H1 (cell line): ENCODE measurements at regions not wholly inside any gene's neighbourhood (a gene's known extent, or its start where the extent isn't known, plus 50 kb on each side); places are given as distances from the start of the nearest gene placed in this dataset.

ENCODE experiments used
- CTCF ChIA-PET: fragments of 300-600 bp; sonication (Branson Sonifier 250); formaldehyde crosslinking; loops from one replicate; lab custom pipeline; 2021; ENCODE audit not compliant: partially characterized antibody; lab: Charles Lee
- POLR2A ChIA-PET: fragments of 300-600 bp; sonication (Branson Sonifier 250); formaldehyde crosslinking; loops from one replicate; lab custom pipeline; 2021; ENCODE audit warnings: inconsistent platforms; ENCODE audit not compliant: partially characterized antibody; lab: Charles Lee
- DNase-seq, 2 experiments: peaks; one replicate each; pipeline versions ENCODE4 v3.0.0 to v3.0.0-alpha.2; 2010 to 2022; ENCODE audit warnings: low spot score in 2 of 2, low read depth in 1 of 2, mixed read lengths in 1 of 2
- FAIRE-seq: peaks from 2 replicates; lab custom pipeline; 2011; peaks lifted over from hg19 to GRCh38; lab: Jason Lieb, UNC
- H2AFZ ChIP-seq: 2 replicates; pipeline ENCODE4 v1.8.1; 2012; ENCODE audit warnings: low read length, inconsistent platforms
- H2AK5ac ChIP-seq: 2 replicates; pipeline ENCODE4 v1.6.1; 2013; ENCODE audit warnings: low read depth, low read length
- H2BK120ac ChIP-seq: replicated peaks from 2 replicates; pipeline ENCODE3; 2013; ENCODE audit warnings: low read depth, low read length, inconsistent platforms
- H2BK12ac ChIP-seq: 2 replicates; pipeline ENCODE4 v1.6.1; 2013; ENCODE audit warnings: low read depth, low read length
- H2BK15ac ChIP-seq: 2 replicates; pipeline ENCODE4 v1.6.1; 2013; ENCODE audit warnings: low read length
- H2BK20ac ChIP-seq: 2 replicates; pipeline ENCODE4 v1.6.1; 2013; ENCODE audit warnings: low read length
- H2BK5ac ChIP-seq: 2 replicates; pipeline ENCODE4 v1.6.1; 2013; ENCODE audit warnings: low read depth, low read length
- H3K14ac ChIP-seq: 2 replicates; pipeline ENCODE4 v1.6.1; 2013; ENCODE audit warnings: inconsistent platforms; ENCODE audit not compliant: insufficient read length
- H3K18ac ChIP-seq: 2 replicates; pipeline ENCODE4 v1.6.1; 2013; ENCODE audit warnings: low read length; ENCODE audit errors: extremely low read depth
- H3K23ac ChIP-seq: 2 replicates; pipeline ENCODE4 v1.6.1; 2013; ENCODE audit warnings: inconsistent platforms; ENCODE audit not compliant: insufficient read length
- H3K23me2 ChIP-seq: 2 replicates; pipeline ENCODE4 v1.6.1; 2013; ENCODE audit warnings: low read depth, low read length
- H3K27ac ChIP-seq: 2 replicates; pipeline ENCODE4 v1.6.1; 2011; ENCODE audit warnings: low read depth, low read length, inconsistent platforms
- H3K27me3 ChIP-seq, 4 experiments: replicated peaks in 1 of 4; 1 replicate in 1 of 4; 2 replicates in 3 of 4; pipeline versions ENCODE4 v1.6.1 to v1.8.1; 2011 to 2013; ENCODE audit warnings: low read length in 3 of 4, mild to moderate bottlenecking in 3 of 4, inconsistent platforms in 2 of 4, mixed read lengths in 2 of 4, moderate library complexity in 1 of 4; ENCODE audit not compliant: control insufficient read depth in 3 of 4, insufficient read depth in 3 of 4; ENCODE audit errors: extremely low read depth in 1 of 4
- H3K36me3 ChIP-seq, 4 experiments: 2 replicates each; pipeline versions ENCODE4 v1.6.1 to v1.8.1; 2011 to 2013; ENCODE audit warnings: mild to moderate bottlenecking in 4 of 4, low read length in 3 of 4, moderate library complexity in 2 of 4, control low read depth in 1 of 4, inconsistent platforms in 1 of 4; ENCODE audit not compliant: insufficient read depth in 4 of 4, control insufficient read depth in 2 of 4
- H3K4ac ChIP-seq: replicated peaks from 2 replicates; pipeline ENCODE3; 2013; ENCODE audit warnings: low read length, low read depth, mixed read lengths, inconsistent platforms; ENCODE audit not compliant: insufficient read length
- H3K4me1 ChIP-seq, 4 experiments: replicated peaks in 1 of 4; 1 replicate in 1 of 4; 2 replicates in 3 of 4; pipeline versions ENCODE4 v1.6.1 to v1.8.1; 2011 to 2013; ENCODE audit warnings: low read length in 3 of 4, inconsistent platforms in 2 of 4, mixed read lengths in 1 of 4; ENCODE audit not compliant: insufficient read depth in 4 of 4, control insufficient read depth in 3 of 4
- H3K4me2 ChIP-seq, 2 experiments: 2 replicates each; pipeline versions ENCODE4 v1.6.1 to v1.8.1; 2011 to 2013; ENCODE audit warnings: low read depth in 2 of 2, low read length in 2 of 2, control low read depth in 1 of 2, inconsistent platforms in 1 of 2, mild to moderate bottlenecking in 1 of 2; ENCODE audit not compliant: insufficient read depth in 1 of 2
- H3K4me3 ChIP-seq, 4 experiments: fragments of 200-600, 300-600 bp in 1 of 4; sonication (generic), shearing (Covaris generic), sonication (Bioruptor Twin) in 1 of 4; 2 replicates each; pipeline versions ENCODE4 v1.5.1 to v1.8.1; 2011 to 2016; ENCODE audit warnings: low read length in 4 of 4, low read depth in 3 of 4, control low read depth in 2 of 4, inconsistent platforms in 2 of 4, mild to moderate bottlenecking in 2 of 4, mixed read lengths in 1 of 4, moderate library complexity in 1 of 4; ENCODE audit not compliant: insufficient read depth in 2 of 4; ENCODE audit errors: extremely low read depth in 1 of 4
- H3K56ac ChIP-seq: replicated peaks from 2 replicates; pipeline ENCODE3; 2013; ENCODE audit warnings: low read depth, mild to moderate bottlenecking, mixed read lengths, low read length, inconsistent platforms; ENCODE audit not compliant: insufficient read length
- H3K79me1 ChIP-seq: 2 replicates; pipeline ENCODE4 v1.6.1; 2013; ENCODE audit warnings: low read depth, low read length, control low read depth
- H3K79me2 ChIP-seq, 2 experiments: 2 replicates each; pipeline versions ENCODE4 v1.6.1 to v1.8.1; 2012 to 2013; ENCODE audit warnings: low read length in 2 of 2, mild to moderate bottlenecking in 2 of 2, inconsistent platforms in 1 of 2; ENCODE audit not compliant: insufficient read depth in 2 of 2, control insufficient read depth in 1 of 2
- H3K9ac ChIP-seq, 4 experiments: replicated peaks in 1 of 4; 1 replicate in 1 of 4; 2 replicates in 3 of 4; pipeline versions ENCODE4 v1.6.1 to v1.8.1; 2011 to 2013; ENCODE audit warnings: low read depth in 3 of 4, low read length in 3 of 4, control low read depth in 2 of 4, mild to moderate bottlenecking in 2 of 4, moderate library complexity in 2 of 4, inconsistent platforms in 1 of 4; ENCODE audit errors: extremely low read depth in 1 of 4
- H3K9me3 ChIP-seq, 2 experiments: 2 replicates each; pipeline versions ENCODE4 v1.6.1 to v1.8.1; 2012 to 2013; ENCODE audit warnings: mild to moderate bottlenecking in 2 of 2, moderate library complexity in 2 of 2, control low read depth in 1 of 2, inconsistent platforms in 1 of 2, low read depth in 1 of 2, low read length in 1 of 2, mixed read lengths in 1 of 2; ENCODE audit not compliant: insufficient read depth in 2 of 2
- H4K20me1 ChIP-seq, 2 experiments: replicated peaks in 1 of 2; 2 replicates each; pipeline versions ENCODE3 to v1.8.1; 2011 to 2013; ENCODE audit warnings: inconsistent platforms in 2 of 2, low read length in 2 of 2, mild to moderate bottlenecking in 1 of 2; ENCODE audit not compliant: insufficient read depth in 2 of 2, control insufficient read depth in 1 of 2
- H4K5ac ChIP-seq: 2 replicates; pipeline ENCODE4 v1.6.1; 2013; ENCODE audit warnings: low read length, low read depth, mixed read lengths, inconsistent platforms; ENCODE audit not compliant: insufficient read length
- H4K8ac ChIP-seq: 2 replicates; pipeline ENCODE4 v1.8.0; 2013; ENCODE audit warnings: mild to moderate bottlenecking, moderate library complexity, low read length, inconsistent platforms; ENCODE audit not compliant: insufficient read depth; ENCODE audit errors: extremely low read depth
- H4K91ac ChIP-seq: replicated peaks from 2 replicates; pipeline ENCODE3; 2013; ENCODE audit warnings: low read length, mixed read lengths, inconsistent platforms; ENCODE audit not compliant: insufficient read length
- CBX5 ChIP-seq: fragments of 300-800, 300-1000 bp; sonication (generic); IDR thresholded peaks from 2 replicates; pipeline ENCODE4 v1.7.1; 2016; ENCODE audit warnings: antibody characterized with exemption, low read length, low read depth
- MAX ChIP-seq: IDR thresholded peaks from 2 replicates; pipeline ENCODE4 v1.6.1; 2012; ENCODE audit warnings: inconsistent platforms
- PHF8 ChIP-seq: fragments of 200-600 bp; sonication (generic); conservative IDR thresholded peaks from 2 replicates; pipeline ENCODE4 v1.7.1; 2012; ENCODE audit warnings: low read depth, mild to moderate bottlenecking, inconsistent platforms, low read length, moderate library complexity
- POU5F1 ChIP-seq: IDR thresholded peaks from 2 replicates; pipeline ENCODE4 v1.6.1; 2011; ENCODE audit warnings: low read depth, mild to moderate bottlenecking, low read length, moderate library complexity
- SIX5 ChIP-seq: IDR thresholded peaks from 2 replicates; pipeline ENCODE4 v1.6.1; 2011; ENCODE audit warnings: mild to moderate bottlenecking, low read depth, low read length
- TAF1 ChIP-seq: IDR thresholded peaks from 2 replicates; pipeline ENCODE4 v1.6.1; 2011; ENCODE audit warnings: mild to moderate bottlenecking, low read depth, low read length
- TEAD4 ChIP-seq: IDR thresholded peaks from 2 replicates; pipeline ENCODE4 v1.6.1; 2012; ENCODE audit warnings: low read depth, low read length, inconsistent platforms, mixed read lengths
- ZNF274 ChIP-seq: IDR thresholded peaks from 2 replicates; pipeline ENCODE4 v1.7.0; 2012; ENCODE audit warnings: low read length, borderline replicate concordance; ENCODE audit errors: extremely low read depth
- WGBS, 2 experiments: shearing (Covaris generic) in 1 of 2; methylation state at CpG; one replicate each; pipeline versions ENCODE4 v1.1.6 to v1.1.7; 2013 to 2015; ENCODE audit warnings: low lambda C conversion rate in 2 of 2, mixed read lengths in 2 of 2, inconsistent platforms in 1 of 2, low coverage in 1 of 2, missing lambda C conversion rate in 1 of 2; ENCODE audit not compliant: insufficient replicate concordance in 2 of 2, insufficient coverage in 1 of 2, insufficient read length in 1 of 2; ENCODE audit errors: extremely low coverage in 1 of 2, missing lambda C conversion rate in 1 of 2; 5-methylcytosine and 5-hydroxymethylcytosine counted together

DNA sequence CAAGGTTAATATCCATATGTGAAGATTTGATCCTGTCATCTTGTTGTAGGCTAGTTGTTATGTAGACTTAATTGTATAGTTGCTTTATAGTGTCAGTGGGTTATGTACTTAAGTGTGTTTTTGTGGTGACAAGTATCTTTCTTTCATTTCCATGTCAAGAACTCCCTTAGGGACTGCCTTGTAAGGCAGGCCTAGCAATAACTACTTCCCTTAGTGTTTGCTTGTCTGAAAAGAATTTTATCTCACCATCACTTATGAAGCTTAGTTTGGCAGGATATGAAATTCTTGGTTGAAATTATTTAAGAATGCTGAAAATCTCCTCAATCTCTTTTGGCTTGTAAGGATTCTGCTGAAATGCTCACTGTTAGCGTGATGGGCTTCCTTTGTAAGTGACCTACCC, 467.6 kb downstream of the CDH2 start:
- Histone ChIP-seq H2AFZ (no peak overlapping the region), H3K36me3 (no peaks in the 10 kb centered on the region), H3K27me3 (peaks cover 0 to 1% (median 0%) of the 10 kb centered on the region in 4 experiments; a peak in 1 of 7 replicates), H3K56ac (no peak overlapping the region), H2BK15ac (no peak overlapping the region), H2BK12ac (no peak overlapping the region), H3K23ac (no peak overlapping the region), H3K14ac (no peak overlapping the region), H3K18ac (no peak overlapping the region), H4K91ac (no peak overlapping the region), H4K8ac (no peak overlapping the region), H3K4me2 (no peak overlapping the region), H3K9ac (no peak overlapping the region), H2BK120ac (no peak overlapping the region), H3K4ac (no peak overlapping the region), H3K27ac (no peak overlapping the region), H3K4me1 (peaks cover 5 to 17% (median 14%) of the 10 kb centered on the region in 4 experiments; a peak in 5 of 7 replicates), H3K23me2 (no peaks in the 10 kb centered on the region), H3K9me3 (no peaks in the 10 kb centered on the region), H3K4me3 (no peak overlapping the region), H3K79me1 (no peaks in the 10 kb centered on the region), H4K20me1 (no peaks in the 10 kb centered on the region), H3K79me2 (no peaks in the 10 kb centered on the region), H2BK20ac (no peak overlapping the region), H2AK5ac (no peak overlapping the region), H2BK5ac (no peak overlapping the region), H4K5ac (no peak overlapping the region)
- ChIA-PET CTCF (no interaction called here), POLR2A (no interaction called here)
- TF ChIP-seq MAX (no peak), SIX5 (no peak), CBX5 (no peak), TEAD4 (no peak), PHF8 (no peak), ZNF274 (no peak), POU5F1 (no peak), TAF1 (no peak)
- DNase-seq (no peak), FAIRE-seq (no peak)
- 82% methylated on average over 1 of the region's 1 CpG; no CpG with 5 or more reads in 1 of the 2 experiments for WGBS, 2 experiments
